ENCODE measurements at regions not wholly inside any gene's neighbourhood (a gene's known extent, or its start where the extent isn't known, plus 50 kb on each side); places are given as distances from the start of the nearest gene placed in this dataset.

- Histone ChIP-seq H3K9me1 (ENCODE audit: control insufficient read depth, extremely low read depth, insufficient read depth, low read length) (no peaks in the 10 kb centered on the region), H3K4me2 (ENCODE audit: control insufficient read depth, extremely low read depth, insufficient read depth, low read depth, low read length) (no peak overlapping the region), H3K79me2 (ENCODE audit: control insufficient read depth, insufficient read depth, low read length) (no peaks in the 10 kb centered on the region), H3K36me3 (ENCODE audit: control insufficient read depth in 2 of 2, extremely low read depth in 1 of 2, insufficient read depth in 2 of 2, low read length in 2 of 2) (no peaks in the 10 kb centered on the region), H3K9ac (ENCODE audit: control insufficient read depth, extremely low read depth, insufficient read depth, low read length) (no peak overlapping the region), H2AFZ (ENCODE audit: control insufficient read depth, low read length) (no peak overlapping the region), H3K4me3 (ENCODE audit: control insufficient read depth in 2 of 3, extremely low read depth in 1 of 3, insufficient read depth in 2 of 3, low read depth in 1 of 3, low read length in 3 of 3) (no peak overlapping the region), H3K27me3 (ENCODE audit: control insufficient read depth, extremely low read depth, insufficient read depth, low read length) (no peaks in the 10 kb centered on the region), H3K27ac (ENCODE audit: control insufficient read depth, insufficient read depth, low read length) (no peak overlapping the region), H4K20me1 (ENCODE audit: control insufficient read depth, extremely low read depth, insufficient read depth, low read length) (no peaks in the 10 kb centered on the region), H3K4me1 (ENCODE audit: control insufficient read depth, extremely low read depth, insufficient read depth, low read length) (peaks cover 7% of the 10 kb centered on the region), H3K9me3 (ENCODE audit: control insufficient read depth, low read depth, low read length) (no peaks in the 10 kb centered on the region)
- dilution Hi-C loops (cut with MboI; ENCODE audit: extremely low pct_ligation_motif_present, low sequenced_read_pairs), result no loop called here
- DNase-seq (ENCODE audit: low read depth, low spot score), result no peak
- FAIRE-seq, result no peak
- TF ChIP-seq CTCF (optimal IDR thresholded peaks at IDR 0.05 in 1 of 3, IDR thresholded peaks at IDR 0.05 in 1 of 3, conservative IDR thresholded peaks at IDR 0.05 in 1 of 3; ENCODE audit: extremely low read depth in 1 of 3, insufficient read depth in 2 of 3, low read length in 3 of 3), result no peak
- no peak for TF ChIP-seq EZH2 (IDR thresholded peaks at IDR 0.05; ENCODE audit: low read length)
These were observed 361.7 kb downstream of the PRDM2 start for GRCh38 chr1:14061722-14062121.

DNA sequence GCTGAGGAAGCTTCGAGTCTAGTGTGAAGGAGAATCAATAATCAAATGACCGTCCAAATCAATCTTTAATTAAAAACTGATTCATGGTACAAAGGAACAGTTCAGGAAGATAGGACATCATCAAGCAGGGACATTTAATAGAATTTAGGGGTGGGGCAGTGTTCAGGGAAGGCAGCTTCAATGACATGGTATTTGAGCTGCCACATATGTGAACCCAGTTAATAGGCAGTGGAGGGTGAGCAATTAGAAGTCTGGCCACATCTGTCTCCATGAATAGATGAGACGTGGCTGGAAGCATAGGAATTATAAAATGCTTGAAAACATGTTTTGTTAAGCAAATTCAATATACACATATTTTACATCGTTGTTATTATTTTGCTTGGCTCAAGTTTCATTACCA, 362.7 kb downstream of the PRDM2 start:
- DNase-seq (ENCODE audit: low read depth, low spot score) (no peak), FAIRE-seq (no peak)
- no peaks in the 10 kb centered on the region for H3K9me3 ChIP-seq (ENCODE audit: control insufficient read depth, low read depth, low read length)
- H3K4me1 ChIP-seq (ENCODE audit: control insufficient read depth, extremely low read depth, insufficient read depth, low read length), result peaks cover 7% of the 10 kb centered on the region
- no peaks in the 10 kb centered on the region for H3K36me3 ChIP-seq (ENCODE audit: control insufficient read depth in 2 of 2, extremely low read depth in 1 of 2, insufficient read depth in 2 of 2, low read length in 2 of 2)
- H3K4me3 ChIP-seq (ENCODE audit: control insufficient read depth in 2 of 3, extremely low read depth in 1 of 3, insufficient read depth in 2 of 3, low read depth in 1 of 3, low read length in 3 of 3), result no peak overlapping the region
- dilution Hi-C loops (cut with MboI; ENCODE audit: extremely low pct_ligation_motif_present, low sequenced_read_pairs), result no loop called here
- H3K79me2 ChIP-seq (ENCODE audit: control insufficient read depth, insufficient read depth, low read length), result no peaks in the 10 kb centered on the region
- H3K4me2 ChIP-seq (ENCODE audit: control insufficient read depth, extremely low read depth, insufficient read depth, low read depth, low read length), result no peak overlapping the region
- H3K9ac ChIP-seq (ENCODE audit: control insufficient read depth, extremely low read depth, insufficient read depth, low read length), result no peak overlapping the region
- H2AFZ ChIP-seq (ENCODE audit: control insufficient read depth, low read length), result no peak overlapping the region
- TF ChIP-seq CTCF (optimal IDR thresholded peaks at IDR 0.05 in 1 of 3, IDR thresholded peaks at IDR 0.05 in 1 of 3, conservative IDR thresholded peaks at IDR 0.05 in 1 of 3; ENCODE audit: extremely low read depth in 1 of 3, insufficient read depth in 2 of 3, low read length in 3 of 3) (no peak), EZH2 (IDR thresholded peaks at IDR 0.05; ENCODE audit: low read length) (no peak)
- H3K27ac ChIP-seq (ENCODE audit: control insufficient read depth, insufficient read depth, low read length), result no peak overlapping the region
- no peaks in the 10 kb centered on the region for H3K27me3 ChIP-seq (ENCODE audit: control insufficient read depth, extremely low read depth, insufficient read depth, low read length)
- H3K9me1 ChIP-seq (ENCODE audit: control insufficient read depth, extremely low read depth, insufficient read depth, low read length), result no peaks in the 10 kb centered on the region
- no peaks in the 10 kb centered on the region for H4K20me1 ChIP-seq (ENCODE audit: control insufficient read depth, extremely low read depth, insufficient read depth, low read length)
